ENCODE measurements at regions not wholly inside any gene's neighbourhood (a gene's known extent, or its start where the extent isn't known, plus 50 kb on each side); places are given as distances from the start of the nearest gene placed in this dataset.

DNA sequence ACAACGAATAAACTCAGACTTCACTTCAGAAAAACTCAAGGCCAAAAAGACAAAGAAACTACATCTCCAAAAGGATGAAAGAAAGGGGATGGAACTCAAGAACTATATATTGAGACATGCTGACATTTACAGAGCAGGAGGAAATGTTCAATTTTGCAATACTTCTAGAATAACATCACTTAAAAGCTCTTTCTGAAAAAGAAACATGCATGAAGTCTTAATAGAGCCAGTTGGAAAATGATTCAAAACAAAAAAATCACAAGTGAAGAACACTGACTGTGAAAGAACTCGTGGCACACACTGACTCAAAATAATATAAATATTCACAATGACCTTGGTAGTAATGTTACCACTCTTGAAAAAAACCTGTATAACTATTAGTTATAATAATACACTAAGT is 267.8 kb upstream of the NREP start:
- no peak for DNase-seq

DNA sequence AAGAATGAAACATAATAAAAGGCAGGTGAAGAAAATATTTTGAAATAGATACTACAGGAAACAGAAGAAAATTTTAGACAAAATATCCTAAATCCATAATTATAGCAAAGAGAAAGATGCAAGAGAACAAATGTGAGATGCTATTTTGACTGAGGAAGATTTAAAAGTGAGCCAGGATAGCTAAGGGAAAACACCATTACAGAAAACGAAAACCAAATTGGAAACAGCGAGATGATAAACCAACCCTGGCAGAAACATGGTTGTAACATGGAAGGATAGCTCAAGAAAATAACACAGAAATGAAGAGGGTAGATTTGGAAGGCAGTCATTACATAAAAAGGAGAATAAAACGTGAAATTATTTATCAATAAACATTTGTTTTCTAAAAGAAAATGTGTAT is 267.2 kb upstream of the NREP start:
- DNase-seq: no peak

DNA sequence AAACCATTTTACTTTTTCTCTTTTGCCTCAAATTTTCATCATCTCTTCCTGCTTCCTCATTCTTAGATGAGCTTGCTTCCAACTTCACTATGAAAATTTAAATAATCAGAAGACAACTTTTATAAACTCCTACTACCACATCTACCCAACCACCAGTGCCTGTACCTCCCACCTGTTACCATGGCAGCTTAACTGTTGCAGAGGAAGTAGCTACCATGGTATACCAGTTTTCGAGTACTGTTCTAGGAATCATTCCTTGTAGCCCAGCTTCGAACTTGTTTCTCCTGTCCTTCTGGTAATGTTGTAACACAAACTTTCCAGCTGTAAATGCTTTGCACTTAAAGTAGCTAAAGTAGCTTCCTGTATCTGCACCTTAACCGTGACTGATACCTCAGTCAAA is 266.8 kb upstream of the NREP start:
- DNase-seq: no peak

DNA sequence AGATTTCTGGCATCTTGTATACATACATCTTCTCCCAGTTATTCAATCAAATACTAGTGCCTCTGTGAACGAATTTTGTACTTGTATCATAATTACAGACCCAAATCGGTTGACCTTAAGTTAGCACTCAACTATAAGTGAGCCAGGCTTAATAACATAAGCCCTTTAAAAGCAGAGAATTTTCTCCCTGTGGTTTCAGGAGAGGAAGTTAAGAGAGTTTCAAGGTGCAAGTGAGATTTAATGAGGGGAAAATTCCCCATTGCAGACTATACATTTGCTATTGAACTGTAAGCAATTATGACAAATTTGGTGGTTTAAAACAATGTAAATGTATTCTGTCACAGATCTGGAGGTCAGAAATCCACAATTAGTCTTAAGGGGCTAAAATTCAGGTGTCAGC is 261.9 kb upstream of the NREP start:
- no peak for DNase-seq

DNA sequence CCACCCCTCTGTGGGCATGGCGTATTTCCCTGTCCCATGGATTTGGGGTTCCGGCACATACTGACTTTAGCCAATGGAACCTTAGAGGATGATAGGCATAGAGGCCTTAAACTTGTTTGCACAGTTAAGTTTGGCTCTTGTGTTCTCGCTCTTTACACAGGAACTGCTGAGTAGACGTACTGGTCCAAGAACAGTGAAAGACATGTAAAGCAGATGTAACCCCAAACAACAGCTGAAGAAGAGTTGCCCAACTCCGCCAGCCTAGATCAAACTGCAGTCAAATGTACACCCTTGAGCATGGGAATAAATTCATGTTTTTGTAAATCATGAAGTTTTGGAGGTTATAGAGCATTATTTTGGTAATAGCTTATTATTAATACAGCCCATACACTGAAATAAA is 260.0 kb upstream of the NREP start:
- DNase-seq: no peak

GRCh38 chr5:112014783-112015395 is 257.9 kb upstream of the NREP start:
- DNase-seq: no peak

DNA sequence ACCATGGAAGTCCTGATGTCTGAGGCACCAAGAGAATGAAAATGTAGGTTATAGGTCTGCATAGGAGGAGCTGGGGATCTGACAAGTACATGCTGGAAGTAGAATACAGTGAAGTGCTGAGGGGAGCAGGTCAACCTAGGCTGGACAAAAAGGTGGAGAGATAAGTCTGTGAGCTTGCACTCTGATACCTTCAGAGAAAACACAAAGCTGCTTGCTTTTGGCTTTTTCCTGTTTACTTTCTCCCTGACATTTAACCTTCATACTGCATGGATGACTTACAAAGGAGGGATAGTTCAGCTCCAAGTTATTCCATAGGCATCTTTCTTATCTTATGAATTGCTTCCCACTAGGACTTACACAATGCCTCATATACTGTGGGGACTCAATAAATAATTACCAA is 256.7 kb upstream of the NREP start:
- DNase-seq: no peak

GRCh38 chr5:112012104-112012503 is 255.1 kb upstream of the NREP start:
- no peak for DNase-seq

DNA sequence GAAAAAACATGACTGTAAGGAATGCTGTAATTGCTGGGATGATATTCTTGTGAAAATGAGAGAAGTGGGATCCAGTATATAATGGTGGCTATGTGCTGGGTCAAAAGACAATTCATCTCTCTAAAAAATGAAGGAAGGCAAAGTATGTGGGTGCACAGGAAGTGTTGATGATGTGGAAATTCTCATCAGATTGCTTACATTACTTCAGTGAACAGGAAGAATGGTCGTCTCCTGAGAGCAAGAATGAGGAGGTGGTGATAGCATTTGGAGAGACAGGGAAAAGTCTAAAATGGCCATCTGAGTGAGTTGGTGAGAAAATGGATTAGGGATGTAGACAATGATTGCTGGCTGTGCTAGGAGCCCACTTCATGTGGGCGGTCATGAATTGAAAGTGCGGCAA is 253.5 kb upstream of the NREP start:
- DNase-seq: no peak

- no peak for DNase-seq
These were observed 249.7 kb upstream of the NREP start for GRCh38 chr5:112006721-112007120.

DNA sequence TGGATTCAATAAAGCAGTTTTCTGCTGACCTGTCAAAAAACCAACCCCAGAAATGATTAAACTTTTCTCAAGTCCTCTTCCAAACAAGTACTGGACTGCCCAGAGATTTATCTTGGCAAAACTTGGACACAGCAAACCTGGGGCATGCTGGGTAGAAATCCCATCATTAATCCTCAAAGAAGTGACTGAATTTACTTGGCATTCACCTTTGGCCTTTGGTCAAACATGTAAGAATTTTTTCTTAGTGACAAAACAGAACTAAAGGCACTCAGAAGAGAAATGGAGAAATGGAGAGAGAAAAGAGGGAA is 248.6 kb upstream of the NREP start:
- no peak for DNase-seq

DNA sequence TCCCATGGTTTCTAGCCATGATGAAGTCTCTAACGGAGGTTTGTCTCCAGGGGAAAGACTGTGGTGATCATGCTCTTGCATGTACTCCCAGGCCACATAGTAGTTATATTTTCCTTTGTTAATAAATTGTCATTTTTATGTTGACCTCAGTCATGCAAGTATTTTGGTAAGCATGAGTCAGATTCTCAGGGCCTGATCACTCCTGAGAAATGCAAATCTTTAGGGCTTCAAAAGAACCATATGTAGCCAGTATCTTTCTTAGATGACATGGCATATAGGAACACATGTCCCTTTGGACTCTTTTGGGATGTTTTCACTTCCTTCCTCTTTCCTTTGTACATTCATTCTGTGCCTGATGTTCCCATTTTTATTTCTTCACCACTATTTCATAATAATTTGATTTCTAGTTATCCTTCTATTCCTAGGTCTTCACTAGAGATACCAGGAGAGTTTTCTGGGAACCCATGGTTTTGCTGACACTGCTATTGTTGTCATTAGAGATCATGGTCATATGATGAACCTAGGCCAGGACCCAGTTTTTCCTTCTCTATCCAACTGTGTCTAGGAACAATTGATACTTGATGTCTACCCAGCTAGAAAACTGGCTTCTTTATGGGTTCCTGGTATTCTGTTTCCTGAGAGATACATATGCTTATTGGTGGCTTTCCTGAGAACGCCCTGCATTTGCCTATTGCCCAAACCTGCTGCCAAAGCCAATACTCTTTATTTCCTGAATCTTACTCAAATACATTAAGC is 248.1 kb upstream of the NREP start:
- no peak for DNase-seq

GRCh38 chr5:112002376-112002775 is 245.4 kb upstream of the NREP start:
- no peak for DNase-seq

DNA sequence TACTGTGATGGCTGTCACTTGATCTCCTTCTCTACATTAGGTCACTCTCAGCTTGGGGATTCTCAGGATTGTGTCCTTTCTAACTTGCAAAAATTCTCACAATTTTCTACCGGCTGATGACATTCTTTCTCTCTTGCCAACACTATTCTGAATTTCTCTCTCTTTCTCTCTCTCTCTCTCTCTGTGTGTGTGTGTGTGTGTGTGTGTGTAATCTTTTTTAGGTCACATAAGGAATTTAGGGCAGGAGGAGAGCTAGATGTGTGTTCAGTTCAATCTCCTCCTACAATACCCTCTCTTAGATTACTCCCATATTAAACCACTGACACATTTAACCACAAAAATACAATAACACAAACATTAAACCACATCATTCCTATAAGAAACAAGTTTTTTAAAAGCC is 242.3 kb upstream of the NREP start:
- no peak for DNase-seq

DNA sequence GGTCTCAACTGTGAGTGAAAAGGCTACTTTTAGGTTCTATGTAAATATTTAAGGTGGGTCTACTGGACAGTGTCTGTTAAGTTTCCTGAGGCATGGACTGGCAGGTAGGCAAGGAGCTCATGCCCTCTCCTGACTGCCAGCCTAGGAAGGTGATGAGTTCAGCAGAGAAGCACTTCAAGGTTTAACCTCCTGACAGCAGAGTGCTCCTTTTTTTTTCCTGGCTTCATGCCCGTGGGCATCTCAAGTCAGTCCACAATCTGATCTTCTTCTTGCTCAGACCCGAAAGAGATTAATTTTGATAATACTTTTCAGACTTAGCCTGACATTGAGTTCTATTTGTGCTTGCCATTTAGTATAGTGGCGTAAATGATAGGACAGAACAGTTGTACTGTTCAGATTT is 241.9 kb upstream of the NREP start:
- no peak for DNase-seq

DNA sequence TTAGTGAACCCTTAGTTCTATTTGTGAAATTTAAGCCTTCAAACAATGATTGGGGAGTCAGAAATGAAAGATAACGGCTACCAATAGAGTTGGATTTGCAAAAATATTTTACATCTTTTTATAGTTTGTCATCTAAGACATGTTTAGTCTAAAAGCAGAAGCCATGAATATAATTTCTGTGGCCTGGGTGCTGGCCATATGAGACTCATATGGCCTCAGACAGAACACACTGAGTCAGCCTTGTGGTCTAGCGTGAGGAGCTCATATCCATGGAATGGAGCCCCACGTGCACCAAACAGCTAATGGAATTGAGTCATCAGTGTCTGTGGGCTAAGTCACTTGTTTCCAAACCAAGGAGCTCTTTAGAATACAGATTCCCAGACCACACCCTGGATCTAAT is 240.7 kb upstream of the NREP start:
- no peak for DNase-seq

GRCh38 chr5:111997308-111997707 is 240.3 kb upstream of the NREP start:
- DNase-seq: no peak

DNA sequence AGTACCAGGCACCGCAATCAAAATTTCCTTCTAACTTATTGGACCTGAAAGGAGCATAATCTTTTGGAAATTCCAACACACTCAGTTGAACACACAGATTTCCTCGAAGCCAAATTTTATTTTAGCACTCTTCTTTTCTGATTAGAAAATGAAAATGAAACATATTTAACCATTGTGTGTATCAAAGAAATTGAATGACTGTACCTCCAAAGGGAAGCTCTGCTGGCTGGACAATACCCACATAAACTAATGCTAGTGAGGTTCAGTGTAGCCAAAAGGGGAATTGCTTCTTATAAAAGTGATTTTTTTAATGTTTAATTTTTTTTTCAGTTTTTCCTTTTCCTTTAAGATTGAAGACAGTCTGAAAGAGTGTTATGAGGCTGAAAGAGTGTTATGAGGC is 239.6 kb upstream of the NREP start:
- no peak for DNase-seq

DNA sequence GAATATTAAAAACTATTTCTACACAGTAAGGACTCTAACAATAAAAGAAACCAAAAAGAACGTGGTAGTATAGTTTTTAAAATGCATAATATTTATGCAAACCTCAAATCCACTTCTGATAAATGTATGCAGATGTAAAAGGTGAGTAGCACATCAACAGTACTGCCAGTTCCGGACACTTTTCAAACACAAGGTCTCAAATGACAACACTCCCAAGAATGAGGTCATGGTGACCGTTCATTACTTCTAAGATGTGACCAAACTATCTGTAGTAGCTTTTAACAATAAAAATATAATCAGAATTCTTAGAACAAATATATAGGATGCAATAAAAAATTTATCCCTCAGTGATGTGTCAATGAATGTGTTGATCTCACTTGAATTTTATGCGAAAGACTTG is 238.7 kb upstream of the NREP start:
- no peak for DNase-seq

- DNase-seq: no peak
These were observed 236.2 kb upstream of the NREP start for GRCh38 chr5:111993242-111993641.

DNA sequence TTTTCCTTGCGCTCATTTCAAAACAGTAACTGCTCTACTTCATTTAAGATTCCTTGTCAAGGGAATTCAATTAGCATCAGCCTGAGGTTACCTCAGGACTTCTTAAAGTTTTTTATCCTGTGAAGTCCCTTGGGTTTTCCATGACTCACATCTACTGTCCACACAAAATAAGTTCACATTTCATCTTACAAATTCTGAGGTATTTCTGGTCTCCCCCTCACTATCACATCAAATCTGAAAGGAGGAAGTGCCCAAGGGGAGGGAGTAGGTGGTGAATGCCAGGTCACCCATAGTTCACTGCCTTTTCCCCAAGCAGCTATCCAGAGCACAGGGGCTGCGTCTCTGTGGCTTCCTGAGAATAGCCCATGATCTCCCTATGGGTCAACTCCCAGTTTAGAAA is 227.1 kb upstream of the NREP start:
- DNase-seq: no peak

GRCh38 chr5:111983459-111983858 is 226.5 kb upstream of the NREP start:
- no peak for DNase-seq

- DNase-seq: no peak
These were observed 220.4 kb upstream of the NREP start for GRCh38 chr5:111977436-111977829.

- no peak for DNase-seq
These were observed 219.9 kb upstream of the NREP start for GRCh38 chr5:111976705-111977435.

GRCh38 chr5:111975133-111975532 is 218.1 kb upstream of the NREP start:
- no peak for DNase-seq
